HepG2 (cell line): ENCODE measurements at regions not wholly inside any gene's neighbourhood (a gene's known extent, or its start where the extent isn't known, plus 50 kb on each side); places are given as distances from the start of the nearest gene placed in this dataset.

Source experiments
- ATAC-seq: fragments of 200-7000 bp; cut with Tn5 transposase; 3 replicates; pipeline ENCODE4 v1.9.1; 2020; ENCODE audit warnings: mild to moderate bottlenecking, moderate library complexity
- BruUV-seq: library from RNA; stranded (reverse); fragments of 400-500 nt; replicated peaks from 2 replicates; lab custom pipeline; 2021; lab: Mats Ljungman, UMichigan
- CTCF ChIA-PET: fragments of 300-600 bp; formaldehyde crosslinking; extraction: SDS; loops from one replicate; lab custom pipeline; 2021; ENCODE audit warnings: low total read pairs, inconsistent platforms, low intra/inter-chr PET ratio; lab: Yijun Ruan, JAX
- POLR2A ChIA-PET: fragments of 350-600 bp; sonication (Branson Sonifier 250); formaldehyde crosslinking; loops from one replicate; lab custom pipeline; 2020; ENCODE audit warnings: antibody characterized with exemption, inconsistent platforms; lab: Yijun Ruan, JAX
- DNase-seq: peaks from one replicate; pipeline ENCODE4 v3.0.0-alpha.2; 2015; ENCODE audit warnings: low spot score
- FAIRE-seq: peaks from 3 replicates; lab custom pipeline; 2011; peaks lifted over from hg19 to GRCh38; lab: Jason Lieb, UNC
- H2AFZ ChIP-seq: one replicate; pipeline ENCODE4 v1.6.1; 2011; ENCODE audit warnings: low read length, inconsistent platforms
- H3K27ac ChIP-seq: fragments of 300-600 bp; 3 replicates; pipeline ENCODE4 v1.8.0; 2011; ENCODE audit warnings: mixed run types, mild to moderate bottlenecking, mixed read lengths, low read length, inconsistent platforms; ENCODE audit not compliant: insufficient read depth; ENCODE audit errors: extremely low read length
- H3K27me3 ChIP-seq, 2 experiments: fragments of 200-600 bp in 1 of 2; 2 replicates in 1 of 2; 3 replicates in 1 of 2; pipeline versions ENCODE4 v1.6.0 to v1.8.0; 2011; ENCODE audit warnings: low read length in 2 of 2, mild to moderate bottlenecking in 2 of 2, moderate library complexity in 2 of 2, inconsistent platforms in 1 of 2; ENCODE audit not compliant: insufficient read depth in 2 of 2, control insufficient read depth in 1 of 2
- H3K36me3 ChIP-seq, 2 experiments: fragments of 200-600 bp in 1 of 2; replicated peaks in 1 of 2; 2 replicates in 1 of 2; 3 replicates in 1 of 2; pipeline versions ENCODE4 v1.5.1 to v1.8.0; 2011; ENCODE audit warnings: low read length in 2 of 2, inconsistent platforms in 1 of 2; ENCODE audit not compliant: insufficient read depth in 2 of 2, control insufficient read depth in 1 of 2
- H3K4me1 ChIP-seq: 2 replicates; pipeline ENCODE4 v1.5.1; 2012; ENCODE audit warnings: low read length, inconsistent platforms; ENCODE audit not compliant: insufficient read depth
- H3K4me2 ChIP-seq: 2 replicates; pipeline ENCODE4 v1.6.0; 2011; ENCODE audit warnings: low read depth, low read length, inconsistent platforms
- H3K4me3 ChIP-seq, 3 experiments: fragments of 200-600 bp in 1 of 3; sonication (generic), shearing (Covaris generic) in 1 of 3; replicated peaks in 1 of 3; 2 replicates each; pipeline ENCODE4 v1.5.1; 2011 to 2016; ENCODE audit warnings: low read length in 3 of 3, inconsistent platforms in 2 of 3, low read depth in 2 of 3, mild to moderate bottlenecking in 2 of 3, control low read depth in 1 of 3, mixed read lengths in 1 of 3; ENCODE audit not compliant: insufficient read depth in 1 of 3
- H3K79me2 ChIP-seq: one replicate; pipeline ENCODE4 v1.6.1; 2011; ENCODE audit warnings: low read length, inconsistent platforms; ENCODE audit not compliant: insufficient read depth
- H3K9ac ChIP-seq: 2 replicates; pipeline ENCODE4 v1.6.0; 2011; ENCODE audit warnings: mild to moderate bottlenecking, low read depth, low read length, inconsistent platforms; ENCODE audit not compliant: insufficient read depth
- H3K9me3 ChIP-seq: 2 replicates; pipeline ENCODE4 v1.5.1; 2012; ENCODE audit warnings: mild to moderate bottlenecking, low read length
- H4K20me1 ChIP-seq: 2 replicates; pipeline ENCODE4 v1.6.0; 2011; ENCODE audit warnings: inconsistent platforms, mild to moderate bottlenecking, low read length, moderate library complexity; ENCODE audit not compliant: insufficient read depth
- CCDC6 ChIP-seq: sonication (generic); formaldehyde crosslinking; IDR thresholded peaks from 2 replicates; pipeline ENCODE4 v1.8.1; 2022; ENCODE audit warnings: mild to moderate bottlenecking, missing genetic modification reagents, moderate library complexity
- CREM ChIP-seq, 2 experiments: sonication (generic) in 1 of 2; formaldehyde crosslinking in 1 of 2; IDR thresholded peaks; 2 replicates each; pipeline versions ENCODE4 v1.4.0 to v1.6.1; 2016 to 2020; ENCODE audit warnings: antibody characterized with exemption in 1 of 2, mild to moderate bottlenecking in 1 of 2, missing genetic modification reagents in 1 of 2
- HNF4A ChIP-seq: sonication (generic); formaldehyde crosslinking; IDR thresholded peaks from 2 replicates; pipeline ENCODE4 v1.4.0; 2020; ENCODE audit warnings: missing genetic modification reagents
- IKZF4 ChIP-seq: sonication (generic); formaldehyde crosslinking; IDR thresholded peaks from 2 replicates; pipeline ENCODE4 v1.5.1; 2020; ENCODE audit warnings: borderline replicate concordance, mild to moderate bottlenecking, low read depth, missing genetic modification reagents; ENCODE audit errors: not compliant biosample characterization
- NFIC ChIP-seq: IDR thresholded peaks from 2 replicates; pipeline ENCODE4 v1.6.1; 2012; ENCODE audit warnings: mild to moderate bottlenecking, low read length, inconsistent platforms
- PHB2 ChIP-seq: fragments of 450-650 bp; IDR thresholded peaks from 2 replicates; pipeline ENCODE4 v1.6.1; 2018; ENCODE audit not compliant: partially characterized antibody
- SAFB2 ChIP-seq: sonication (generic); formaldehyde crosslinking; IDR thresholded peaks from 2 replicates; pipeline ENCODE4 v1.5.1; 2020; ENCODE audit warnings: missing genetic modification reagents, low read depth, mild to moderate bottlenecking, borderline replicate concordance
- SOX6 ChIP-seq, 2 experiments: fragments of 450-650 bp in 1 of 2; sonication (generic) in 1 of 2; formaldehyde crosslinking in 1 of 2; IDR thresholded peaks; 2 replicates each; pipeline versions ENCODE4 v1.4.0 to v1.6.1; 2017 to 2020; ENCODE audit warnings: antibody characterized with exemption in 1 of 2, mild to moderate bottlenecking in 1 of 2, missing genetic modification reagents in 1 of 2
- SRSF1 ChIP-seq: fragments of 200-400 bp; formaldehyde crosslinking; optimal IDR thresholded peaks from 2 replicates; pipeline ENCODE3; 2017; ENCODE audit warnings: mild to moderate bottlenecking, low read depth, low read length, moderate library complexity
- ZC3H4 ChIP-seq: sonication (generic); formaldehyde crosslinking; IDR thresholded peaks from 2 replicates; pipeline ENCODE4 v1.4.0; 2020; ENCODE audit warnings: missing genetic modification reagents, borderline replicate concordance
- ZKSCAN5 ChIP-seq: sonication (generic); formaldehyde crosslinking; IDR thresholded peaks from 2 replicates; pipeline ENCODE4 v1.5.1; 2020; ENCODE audit warnings: mild to moderate bottlenecking, missing genetic modification reagents
- ZNF180 ChIP-seq: sonication (generic); formaldehyde crosslinking; IDR thresholded peaks from 2 replicates; pipeline ENCODE4 v1.4.0; 2020; ENCODE audit warnings: low read depth, missing genetic modification reagents, borderline replicate concordance
- ZNF260 ChIP-seq: sonication (generic); formaldehyde crosslinking; IDR thresholded peaks from 2 replicates; pipeline ENCODE4 v1.4.0; 2020; ENCODE audit warnings: missing genetic modification reagents, low read depth, mild to moderate bottlenecking, borderline replicate concordance
- ZNF619 ChIP-seq: sonication (generic); formaldehyde crosslinking; IDR thresholded peaks from 2 replicates; pipeline ENCODE4 v1.4.0; 2020; ENCODE audit warnings: mild to moderate bottlenecking, missing genetic modification reagents
- ZSCAN22 ChIP-seq: sonication (generic); formaldehyde crosslinking; IDR thresholded peaks from 2 replicates; pipeline ENCODE4 v1.4.0; 2020; ENCODE audit warnings: mild to moderate bottlenecking, missing genetic modification reagents
- WGBS: methylation state at CpG from one replicate; pipeline ENCODE4 v1.1.6; 2017; ENCODE audit warnings: low lambda C conversion rate; 5-methylcytosine and 5-hydroxymethylcytosine counted together
- in situ Hi-C: cut with HindIII; loops from 2 replicates; pipeline ENCODE4 v1.10.0; 2017; ENCODE audit warnings: low pct_unique_long_range_greater_than_20kb; ENCODE audit not compliant: extremely low pct_ligation_motif_present
- intact Hi-C: fragments of 100-400 bp; cut with micrococcal nuclease; formaldehyde crosslinking; loops from one replicate; pipeline ENCODE4 v1.10.0; 2022; ENCODE audit not compliant: unreplicated experiment
- TF ChIP-seq, protein P1 (sequence below): IDR thresholded peaks from 2 replicates; pipeline ENCODE4 v1.4.0; 2020; ENCODE audit warnings: mild to moderate bottlenecking, missing genetic modification reagents

DNA sequence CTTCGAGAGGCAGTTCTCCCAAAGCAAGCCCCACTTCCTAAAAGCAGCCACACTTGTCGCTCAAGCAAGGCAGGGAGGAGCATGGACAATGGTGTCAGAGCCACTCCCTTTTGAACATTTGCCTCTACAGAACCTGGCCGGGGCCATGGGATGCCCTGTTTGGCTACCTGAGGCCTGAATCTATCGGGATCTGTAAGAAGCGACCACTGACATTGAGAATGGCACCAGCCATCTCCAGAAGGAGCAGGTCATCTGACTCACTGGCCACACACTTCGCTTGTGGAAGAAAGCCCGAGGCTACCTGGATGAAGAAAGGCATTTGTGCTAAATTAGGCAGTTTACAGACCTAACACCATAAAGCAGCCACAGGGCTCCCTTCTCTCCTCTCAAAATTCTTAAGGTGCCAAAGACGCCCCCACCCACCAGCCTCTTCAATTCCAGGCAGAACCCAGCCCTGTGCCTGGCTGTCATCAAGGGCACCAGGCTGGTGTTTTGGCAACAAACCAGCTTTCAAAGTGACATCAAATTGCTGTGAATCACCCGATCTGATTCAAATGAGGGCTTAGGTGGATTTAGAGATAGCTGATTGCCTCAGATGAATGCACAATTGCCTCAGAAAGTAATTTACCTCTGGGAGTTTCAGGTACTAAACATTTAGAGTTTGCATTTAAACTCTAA lies 104.8 kb downstream of the ETS2 start:
- peaks cover 75% of the 10 kb centered on the region for H3K4me1 ChIP-seq
- TF ChIP-seq ZKSCAN5 (CRISPR knock-in tag) (no peak), CREM (IDR thresholded peaks at IDR 0.05) (no peak), CREM (CRISPR knock-in tag; IDR thresholded peaks at IDR 0.05) (no peak), NFIC (no peak), SRSF1 (no peak)
- H3K79me2 ChIP-seq: no peaks in the 10 kb centered on the region
- H3K36me3 ChIP-seq: no peaks in the 10 kb centered on the region
- intact Hi-C loops: no loop called here
- ChIA-PET POLR2A (no interaction called here), CTCF (no interaction called here)
- FAIRE-seq (no peak), DNase-seq (no peak), ATAC-seq (no peak)
- no peak overlapping the region for H2AFZ ChIP-seq
- H3K4me2 ChIP-seq: no peak overlapping the region
- in situ Hi-C loops: no loop called here
- no peak overlapping the region for H3K27ac ChIP-seq
- H4K20me1 ChIP-seq: no peaks in the 10 kb centered on the region
- no peak overlapping the region for H3K4me3 ChIP-seq
- no peaks in the 10 kb centered on the region; a peak in 1 of 5 replicates for H3K27me3 ChIP-seq
- WGBS: 25% methylated on average over 1 of the region's 9 CpGs
- no TSS peak for BruUV-seq
- H3K9ac ChIP-seq: no peak overlapping the region
- no peaks in the 10 kb centered on the region for H3K9me3 ChIP-seq

DNA sequence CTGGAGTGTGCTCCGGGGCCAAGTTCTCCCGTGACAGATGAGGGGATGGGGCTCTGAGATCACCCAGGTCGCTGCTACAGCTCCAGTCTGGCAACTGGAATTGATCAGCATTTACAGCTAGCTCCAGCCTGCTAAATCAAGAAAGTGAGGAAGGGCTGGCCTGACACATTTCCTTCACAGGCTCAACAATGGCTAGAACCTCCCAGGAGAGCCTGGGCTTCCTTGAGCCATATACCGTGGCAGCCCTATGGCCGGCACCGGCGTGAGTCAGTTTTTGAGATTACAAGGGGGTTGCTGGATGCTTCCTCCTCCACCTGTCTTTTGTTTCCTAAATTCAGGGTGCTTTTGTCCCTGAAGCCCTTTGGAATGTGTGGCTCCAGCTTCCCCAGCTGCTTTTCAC lies 104.2 kb downstream of the ETS2 start:
- no peak for FAIRE-seq
- BruUV-seq: no TSS peak
- no peak overlapping the region for H3K4me2 ChIP-seq
- no peaks in the 10 kb centered on the region for H3K9me3 ChIP-seq
- ATAC-seq: no peak
- CTCF ChIA-PET: no interaction called here
- no peak overlapping the region for H3K27ac ChIP-seq
- no peak for DNase-seq
- no peak overlapping the region for H3K9ac ChIP-seq
- no peaks in the 10 kb centered on the region; a peak in 1 of 5 replicates for H3K27me3 ChIP-seq
- in situ Hi-C loops (no loop called here), intact Hi-C loops (no loop called here)
- 85% methylated on average over 7 of the region's 7 CpGs for WGBS
- H3K4me1 ChIP-seq: peaks cover 69% of the 10 kb centered on the region
- H3K4me3 ChIP-seq: no peak overlapping the region
- H2AFZ ChIP-seq: no peak overlapping the region
- no peaks in the 10 kb centered on the region for H3K79me2 ChIP-seq
- H3K36me3 ChIP-seq: no peaks in the 10 kb centered on the region
- H4K20me1 ChIP-seq: no peaks in the 10 kb centered on the region
- POLR2A ChIA-PET: no interaction called here
- TF ChIP-seq SAFB2 (CRISPR knock-in tag) (no peak), ZC3H4 (CRISPR knock-in tag) (no peak), ZNF260 (CRISPR knock-in tag) (no peak), ZNF180 (CRISPR knock-in tag) (no peak), PHB2 (no peak), SOX6 (IDR thresholded peaks at IDR 0.05) (no peak), SOX6 (CRISPR knock-in tag; IDR thresholded peaks at IDR 0.05) (no peak), IKZF4 (CRISPR knock-in tag) (no peak), HNF4A (CRISPR knock-in tag) (no peak), ZNF619 (CRISPR knock-in tag) (no peak), CCDC6 (no peak), ZSCAN22 (no peak)
- TF ChIP-seq, protein P1, sequence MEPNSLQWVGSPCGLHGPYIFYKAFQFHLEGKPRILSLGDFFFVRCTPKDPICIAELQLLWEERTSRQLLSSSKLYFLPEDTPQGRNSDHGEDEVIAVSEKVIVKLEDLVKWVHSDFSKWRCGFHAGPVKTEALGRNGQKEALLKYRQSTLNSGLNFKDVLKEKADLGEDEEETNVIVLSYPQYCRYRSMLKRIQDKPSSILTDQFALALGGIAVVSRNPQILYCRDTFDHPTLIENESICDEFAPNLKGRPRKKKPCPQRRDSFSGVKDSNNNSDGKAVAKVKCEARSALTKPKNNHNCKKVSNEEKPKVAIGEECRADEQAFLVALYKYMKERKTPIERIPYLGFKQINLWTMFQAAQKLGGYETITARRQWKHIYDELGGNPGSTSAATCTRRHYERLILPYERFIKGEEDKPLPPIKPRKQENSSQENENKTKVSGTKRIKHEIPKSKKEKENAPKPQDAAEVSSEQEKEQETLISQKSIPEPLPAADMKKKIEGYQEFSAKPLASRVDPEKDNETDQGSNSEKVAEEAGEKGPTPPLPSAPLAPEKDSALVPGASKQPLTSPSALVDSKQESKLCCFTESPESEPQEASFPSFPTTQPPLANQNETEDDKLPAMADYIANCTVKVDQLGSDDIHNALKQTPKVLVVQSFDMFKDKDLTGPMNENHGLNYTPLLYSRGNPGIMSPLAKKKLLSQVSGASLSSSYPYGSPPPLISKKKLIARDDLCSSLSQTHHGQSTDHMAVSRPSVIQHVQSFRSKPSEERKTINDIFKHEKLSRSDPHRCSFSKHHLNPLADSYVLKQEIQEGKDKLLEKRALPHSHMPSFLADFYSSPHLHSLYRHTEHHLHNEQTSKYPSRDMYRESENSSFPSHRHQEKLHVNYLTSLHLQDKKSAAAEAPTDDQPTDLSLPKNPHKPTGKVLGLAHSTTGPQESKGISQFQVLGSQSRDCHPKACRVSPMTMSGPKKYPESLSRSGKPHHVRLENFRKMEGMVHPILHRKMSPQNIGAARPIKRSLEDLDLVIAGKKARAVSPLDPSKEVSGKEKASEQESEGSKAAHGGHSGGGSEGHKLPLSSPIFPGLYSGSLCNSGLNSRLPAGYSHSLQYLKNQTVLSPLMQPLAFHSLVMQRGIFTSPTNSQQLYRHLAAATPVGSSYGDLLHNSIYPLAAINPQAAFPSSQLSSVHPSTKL (CRISPR knock-in tag): no peak
